HEK293 (cell line): ENCODE measurements at regions not wholly inside any gene's neighbourhood (a gene's known extent, or its start where the extent isn't known, plus 50 kb on each side); places are given as distances from the start of the nearest gene placed in this dataset.

ENCODE experiments used
- CTCF ChIA-PET: fragments of 350-600 bp; formaldehyde crosslinking; extraction: SDS; loops from one replicate; lab custom pipeline; 2021; ENCODE audit warnings: antibody characterized with exemption; lab: Yijun Ruan, JAX
- POLR2A ChIA-PET: fragments of 300-600 bp; formaldehyde crosslinking; extraction: SDS; loops from one replicate; lab custom pipeline; 2020; ENCODE audit warnings: antibody characterized with exemption, inconsistent platforms; lab: Yijun Ruan, JAX
- H3K27ac ChIP-seq: fragments of 200-500 bp; sonication (Bioruptor generic); 2 replicates; pipeline ENCODE4 v1.5.1; 2014; ENCODE audit warnings: low read depth, low read length, control low read depth, inconsistent platforms; ENCODE audit errors: extremely low read depth
- H3K36me3 ChIP-seq, 2 experiments: fragments of 200-500 bp in 1 of 2; sonication (Bioruptor generic) in 1 of 2; 1 replicate in 1 of 2; 2 replicates in 1 of 2; pipeline ENCODE4 v1.5.1; 2014 to 2017; ENCODE audit warnings: inconsistent platforms in 2 of 2, low read length in 2 of 2; ENCODE audit not compliant: control insufficient read depth in 2 of 2, insufficient read depth in 1 of 2
- H3K4me1 ChIP-seq: fragments of 200-500 bp; sonication (Bioruptor generic); 2 replicates; pipeline ENCODE4 v1.5.1; 2014; ENCODE audit warnings: mild to moderate bottlenecking, low read length, inconsistent platforms; ENCODE audit not compliant: control insufficient read depth, insufficient read depth
- H3K4me3 ChIP-seq: 2 replicates; pipeline ENCODE4 v1.5.1; 2011; ENCODE audit warnings: low read depth, mild to moderate bottlenecking, control low read depth, low read length, moderate library complexity
- H3K9me3 ChIP-seq: fragments of 200-500 bp; sonication (Bioruptor generic); 2 replicates; pipeline ENCODE4 v1.5.1; 2014; ENCODE audit warnings: low read depth, low read length, inconsistent platforms; ENCODE audit not compliant: control insufficient read depth, insufficient read depth
- ATF2 ChIP-seq: fragments of 450-650 bp; formaldehyde crosslinking; IDR thresholded peaks from 2 replicates; pipeline ENCODE4 v1.5.1; 2016; ENCODE audit warnings: missing biosample characterization, missing genetic modification characterization, low read depth
- MEIS1 ChIP-seq: sonication (generic); formaldehyde crosslinking; IDR thresholded peaks from 2 replicates; pipeline ENCODE4 v1.8.1; 2022; ENCODE audit warnings: missing genetic modification reagents, mild to moderate bottlenecking, borderline replicate concordance
- MYNN ChIP-seq: fragments of 450-650 bp; formaldehyde crosslinking; IDR thresholded peaks from 2 replicates; pipeline ENCODE4 v1.5.1; 2016; ENCODE audit warnings: missing biosample characterization, missing genetic modification characterization, borderline replicate concordance
- ZBTB8A ChIP-seq: fragments of 450-650 bp; formaldehyde crosslinking; IDR thresholded peaks from 2 replicates; pipeline ENCODE4 v1.5.1; 2016; ENCODE audit warnings: missing biosample characterization, missing genetic modification characterization
- ZNF10 ChIP-seq: fragments of 450-650 bp; formaldehyde crosslinking; IDR thresholded peaks from 2 replicates; pipeline ENCODE4 v1.5.1; 2017; ENCODE audit warnings: missing biosample characterization, missing genetic modification characterization
- ZNF175 ChIP-seq: fragments of 450-650 bp; formaldehyde crosslinking; IDR thresholded peaks from 2 replicates; pipeline ENCODE4 v1.5.1; 2016; ENCODE audit warnings: missing biosample characterization, missing genetic modification characterization
- ZNF24 ChIP-seq: fragments of 450-650 bp; formaldehyde crosslinking; IDR thresholded peaks from 2 replicates; pipeline ENCODE4 v1.5.1; 2016; ENCODE audit warnings: missing biosample characterization, missing genetic modification characterization
- ZNF26 ChIP-seq: fragments of 450-650 bp; formaldehyde crosslinking; IDR thresholded peaks from 2 replicates; pipeline ENCODE4 v1.5.1; 2016; ENCODE audit warnings: missing biosample characterization, missing genetic modification characterization
- ZNF266 ChIP-seq: fragments of 450-650 bp; formaldehyde crosslinking; IDR thresholded peaks from 2 replicates; pipeline ENCODE4 v1.5.1; 2016; ENCODE audit warnings: missing biosample characterization, missing genetic modification characterization, low read depth
- ZNF510 ChIP-seq: fragments of 450-650 bp; formaldehyde crosslinking; IDR thresholded peaks from 2 replicates; pipeline ENCODE4 v1.5.1; 2018; ENCODE audit warnings: mild to moderate bottlenecking, missing genetic modification characterization, missing biosample characterization; ENCODE audit not compliant: insufficient replicate concordance
- ZNF530 ChIP-seq: fragments of 450-650 bp; formaldehyde crosslinking; IDR thresholded peaks from 2 replicates; pipeline ENCODE4 v1.5.1; 2016; ENCODE audit warnings: low read depth, missing biosample characterization, missing genetic modification characterization
- ZNF560 ChIP-seq: fragments of 450-650 bp; formaldehyde crosslinking; IDR thresholded peaks from 2 replicates; pipeline ENCODE4 v1.5.1; 2017; ENCODE audit warnings: missing biosample characterization, missing genetic modification characterization, borderline replicate concordance
- ZNF621 ChIP-seq: fragments of 450-650 bp; formaldehyde crosslinking; IDR thresholded peaks from 2 replicates; pipeline ENCODE4 v1.5.1; 2017; ENCODE audit warnings: missing biosample characterization, missing genetic modification characterization
- ZNF664 ChIP-seq: fragments of 450-650 bp; formaldehyde crosslinking; IDR thresholded peaks from 2 replicates; pipeline ENCODE4 v1.5.1; 2016; ENCODE audit warnings: missing biosample characterization, missing genetic modification characterization
- ZNF677 ChIP-seq: fragments of 450-650 bp; IDR thresholded peaks from 2 replicates; pipeline ENCODE4 v1.5.0; 2018; ENCODE audit warnings: missing biosample characterization, mild to moderate bottlenecking, missing genetic modification characterization, moderate library complexity
- ZNF692 ChIP-seq: fragments of 450-650 bp; formaldehyde crosslinking; IDR thresholded peaks from 2 replicates; pipeline ENCODE4 v1.5.1; 2016; ENCODE audit warnings: missing biosample characterization, missing genetic modification characterization
- ZNF76 ChIP-seq: fragments of 450-650 bp; formaldehyde crosslinking; IDR thresholded peaks from 2 replicates; pipeline ENCODE4; 2016; ENCODE audit warnings: low read depth, missing biosample characterization, missing genetic modification characterization, borderline replicate concordance
- ZNF843 ChIP-seq: fragments of 450-650 bp; formaldehyde crosslinking; IDR thresholded peaks from 2 replicates; pipeline ENCODE4 v1.5.1; 2016; ENCODE audit warnings: missing biosample characterization, missing genetic modification characterization
- TF ChIP-seq, protein P1 (sequence below): fragments of 450-650 bp; formaldehyde crosslinking; conservative IDR thresholded peaks from 2 replicates; pipeline ENCODE4 v1.5.1; 2016; ENCODE audit warnings: low read depth, missing biosample characterization, missing genetic modification characterization
- TF ChIP-seq, protein P2 (sequence below): fragments of 450-650 bp; formaldehyde crosslinking; IDR thresholded peaks from 2 replicates; pipeline ENCODE4 v1.5.1; 2016; ENCODE audit warnings: missing biosample characterization, missing genetic modification characterization, borderline replicate concordance

- no peak for TF ChIP-seq ZNF10
Observed at GRCh38 chr12:88896958-88897357, 316.7 kb upstream of the KITLG start (continued).

- Histone ChIP-seq H3K27ac (no peak overlapping the region), H3K4me1 (no peaks in the 10 kb centered on the region), H3K36me3 (no peaks in the 10 kb centered on the region), H3K9me3 (no peaks in the 10 kb centered on the region), H3K4me3 (no peak overlapping the region)
- POLR2A ChIA-PET, result no interaction called here
- TF ChIP-seq ZNF266, result no peak
- TF ChIP-seq, protein P1, sequence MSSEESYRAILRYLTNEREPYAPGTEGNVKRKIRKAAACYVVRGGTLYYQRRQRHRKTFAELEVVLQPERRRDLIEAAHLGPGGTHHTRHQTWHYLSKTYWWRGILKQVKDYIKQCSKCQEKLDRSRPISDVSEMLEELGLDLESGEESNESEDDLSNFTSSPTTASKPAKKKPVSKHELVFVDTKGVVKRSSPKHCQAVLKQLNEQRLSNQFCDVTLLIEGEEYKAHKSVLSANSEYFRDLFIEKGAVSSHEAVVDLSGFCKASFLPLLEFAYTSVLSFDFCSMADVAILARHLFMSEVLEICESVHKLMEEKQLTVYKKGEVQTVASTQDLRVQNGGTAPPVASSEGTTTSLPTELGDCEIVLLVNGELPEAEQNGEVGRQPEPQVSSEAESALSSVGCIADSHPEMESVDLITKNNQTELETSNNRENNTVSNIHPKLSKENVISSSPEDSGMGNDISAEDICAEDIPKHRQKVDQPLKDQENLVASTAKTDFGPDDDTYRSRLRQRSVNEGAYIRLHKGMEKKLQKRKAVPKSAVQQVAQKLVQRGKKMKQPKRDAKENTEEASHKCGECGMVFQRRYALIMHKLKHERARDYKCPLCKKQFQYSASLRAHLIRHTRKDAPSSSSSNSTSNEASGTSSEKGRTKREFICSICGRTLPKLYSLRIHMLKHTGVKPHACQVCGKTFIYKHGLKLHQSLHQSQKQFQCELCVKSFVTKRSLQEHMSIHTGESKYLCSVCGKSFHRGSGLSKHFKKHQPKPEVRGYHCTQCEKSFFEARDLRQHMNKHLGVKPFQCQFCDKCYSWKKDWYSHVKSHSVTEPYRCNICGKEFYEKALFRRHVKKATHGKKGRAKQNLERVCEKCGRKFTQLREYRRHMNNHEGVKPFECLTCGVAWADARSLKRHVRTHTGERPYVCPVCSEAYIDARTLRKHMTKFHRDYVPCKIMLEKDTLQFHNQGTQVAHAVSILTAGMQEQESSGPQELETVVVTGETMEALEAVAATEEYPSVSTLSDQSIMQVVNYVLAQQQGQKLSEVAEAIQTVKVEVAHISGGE (tag by site-specific recombination), result no peak
- TF ChIP-seq ZNF692, result no peak
- TF ChIP-seq MYNN (tag by site-specific recombination), result no peak
- no peak for TF ChIP-seq ZBTB8A (tag by site-specific recombination)
- no peak for TF ChIP-seq ZNF510 (tag by site-specific recombination)
- no peak for TF ChIP-seq ATF2
- no peak for TF ChIP-seq MEIS1
- no peak for TF ChIP-seq ZNF530 (tag by site-specific recombination)
- no peak for TF ChIP-seq ZNF560 (tag by site-specific recombination)
- no peak for TF ChIP-seq ZNF175 (tag by site-specific recombination)
- no peak for TF ChIP-seq ZNF24 (tag by site-specific recombination)
- TF ChIP-seq, protein P2, sequence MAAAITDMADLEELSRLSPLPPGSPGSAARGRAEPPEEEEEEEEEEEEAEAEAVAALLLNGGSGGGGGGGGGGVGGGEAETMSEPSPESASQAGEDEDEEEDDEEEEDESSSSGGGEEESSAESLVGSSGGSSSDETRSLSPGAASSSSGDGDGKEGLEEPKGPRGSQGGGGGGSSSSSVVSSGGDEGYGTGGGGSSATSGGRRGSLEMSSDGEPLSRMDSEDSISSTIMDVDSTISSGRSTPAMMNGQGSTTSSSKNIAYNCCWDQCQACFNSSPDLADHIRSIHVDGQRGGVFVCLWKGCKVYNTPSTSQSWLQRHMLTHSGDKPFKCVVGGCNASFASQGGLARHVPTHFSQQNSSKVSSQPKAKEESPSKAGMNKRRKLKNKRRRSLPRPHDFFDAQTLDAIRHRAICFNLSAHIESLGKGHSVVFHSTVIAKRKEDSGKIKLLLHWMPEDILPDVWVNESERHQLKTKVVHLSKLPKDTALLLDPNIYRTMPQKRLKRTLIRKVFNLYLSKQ (tag by site-specific recombination), result no peak
- no peak for TF ChIP-seq ZNF76 (tag by site-specific recombination)
- no peak for TF ChIP-seq ZNF843 (tag by site-specific recombination)
- TF ChIP-seq ZNF621 (tag by site-specific recombination), result no peak
- TF ChIP-seq ZNF664 (tag by site-specific recombination), result no peak
- no peak for TF ChIP-seq ZNF26 (tag by site-specific recombination)
- no peak for TF ChIP-seq ZNF677 (tag by site-specific recombination)
- CTCF ChIA-PET, result interaction anchor here (0.8 kb wide), 1 partner anchor 91 kb away, joined by 3 read pairs; no protein-coding TSS in a partner anchor
Observed at GRCh38 chr12:88895634-88896033, 315.4 kb upstream of the KITLG start.
